B cell (primary cell): ENCODE measurements at regions not wholly inside any gene's neighbourhood (a gene's known extent, or its start where the extent isn't known, plus 50 kb on each side); places are given as distances from the start of the nearest gene placed in this dataset.

Experiments used
- ATAC-seq: fragments of 200-7000 bp; cut with Tn5 transposase; one replicate; pipeline ENCODE4 v1.10.0; 2021; ENCODE audit warnings: low read depth, mild to moderate bottlenecking, moderate number of reproducible peaks, moderate library complexity
- CTCF ChIA-PET: fragments of 350-600 bp; sonication (Branson Sonifier 250); formaldehyde crosslinking; loops from one replicate; lab custom pipeline; 2021; ENCODE audit warnings: antibody characterized with exemption, inconsistent platforms; lab: Charles Lee
- POLR2A ChIA-PET: fragments of 350-600 bp; sonication (Branson Sonifier 250); formaldehyde crosslinking; loops from one replicate; lab custom pipeline; 2021; ENCODE audit warnings: antibody characterized with exemption; lab: Charles Lee
- DNase-seq: peaks from one replicate; pipeline ENCODE4 v3.0.0; 2013
- H2AFZ ChIP-seq: 2 replicates; pipeline ENCODE4 v1.6.1; 2012; ENCODE audit warnings: mild to moderate bottlenecking, low read depth, low read length; ENCODE audit not compliant: insufficient read depth, poor library complexity, severe bottlenecking
- H3K27ac ChIP-seq, 2 donors: 1 replicate in 1 of 2; 2 replicates in 1 of 2; pipeline ENCODE4 v1.5.1; 2012 to 2013; ENCODE audit warnings: low read length in 2 of 2, mild to moderate bottlenecking in 2 of 2, moderate library complexity in 1 of 2
- H3K27me3 ChIP-seq, 4 experiments: fragments of 200-600 bp in 1 of 4; sonication (generic) in 1 of 4; replicated peaks in 1 of 4; 1 replicate in 2 of 4; 2 replicates in 2 of 4; pipeline versions ENCODE4 v1.6.1 to v1.7.0; 2013 to 2016; ENCODE audit warnings: low read length in 3 of 4, mild to moderate bottlenecking in 2 of 4, mixed read lengths in 1 of 4, moderate library complexity in 1 of 4; ENCODE audit not compliant: insufficient read depth in 4 of 4, control insufficient read depth in 3 of 4; ENCODE audit errors: control extremely low read depth in 1 of 4
- H3K36me3 ChIP-seq, 2 experiments: replicated peaks in 1 of 2; 1 replicate in 1 of 2; 2 replicates in 1 of 2; pipeline versions ENCODE4 v1.6.1 to v1.7.1; 2013; ENCODE audit warnings: low read length in 1 of 2; ENCODE audit not compliant: insufficient read depth in 2 of 2, control insufficient read depth in 1 of 2; ENCODE audit errors: control extremely low read depth in 1 of 2, extremely low read depth in 1 of 2
- H3K4me1 ChIP-seq, 2 donors: fragments of 200-600 bp in 1 of 2; sonication (generic) in 1 of 2; 1 replicate in 1 of 2; 2 replicates in 1 of 2; pipeline versions ENCODE4 v1.5.1 to v1.6.1; 2013 to 2017; ENCODE audit warnings: low read length in 2 of 2; ENCODE audit not compliant: control insufficient read depth in 2 of 2, insufficient read depth in 2 of 2
- H3K4me2 ChIP-seq: replicated peaks from 2 replicates; pipeline ENCODE3; 2012; ENCODE audit warnings: mild to moderate bottlenecking, low read depth, low read length; ENCODE audit not compliant: poor library complexity, severe bottlenecking
- H3K4me3 ChIP-seq, 5 experiments: fragments of 200-600 bp in 1 of 5; sonication (generic) in 1 of 5; 1 replicate in 3 of 5; 2 replicates in 2 of 5; pipeline versions ENCODE4 v1.5.1 to v1.7.0; 2011 to 2016; ENCODE audit warnings: low read length in 4 of 5, mild to moderate bottlenecking in 4 of 5, low read depth in 2 of 5, control low read depth in 1 of 5, moderate library complexity in 1 of 5; ENCODE audit not compliant: insufficient read depth in 1 of 5; ENCODE audit errors: control extremely low read depth in 1 of 5, extremely low read depth in 1 of 5
- H3K79me2 ChIP-seq: fragments of 200-600 bp; sonication (generic); one replicate; pipeline ENCODE4 v1.6.0; 2016; ENCODE audit warnings: low read length; ENCODE audit not compliant: control insufficient read depth, insufficient read depth
- H3K9ac ChIP-seq: fragments of 200-600 bp; sonication (generic); 2 replicates; pipeline ENCODE4 v1.6.1; 2017; ENCODE audit warnings: mild to moderate bottlenecking, low read length, moderate library complexity
- H3K9me3 ChIP-seq, 3 donors: one replicate each; pipeline versions ENCODE4 v1.6.1 to v1.7.1; 2013; ENCODE audit warnings: low read length in 2 of 3; ENCODE audit not compliant: control insufficient read depth in 2 of 3, insufficient read depth in 1 of 3; ENCODE audit errors: control extremely low read depth in 1 of 3
- H4K20me1 ChIP-seq: 2 replicates; pipeline ENCODE4 v1.6.0; 2012; ENCODE audit warnings: mild to moderate bottlenecking, low read length; ENCODE audit not compliant: insufficient read depth, control insufficient read depth, poor library complexity, severe bottlenecking
- H3K27ac Mint-ChIP-seq: one replicate; pipeline ENCODE4 v1.8.0; 2021; ENCODE audit warnings: mixed read lengths
- H3K27me3 Mint-ChIP-seq: one replicate; pipeline ENCODE4 v1.8.0; 2021; ENCODE audit warnings: mixed read lengths
- H3K4me1 Mint-ChIP-seq: one replicate; pipeline ENCODE4 v1.8.0; 2021; ENCODE audit warnings: mixed read lengths
- H3K4me3 Mint-ChIP-seq: one replicate; pipeline ENCODE4 v1.8.0; 2021; ENCODE audit warnings: mixed read lengths
- H3K9me3 Mint-ChIP-seq: one replicate; pipeline ENCODE4 v1.8.0; 2022; ENCODE audit warnings: mixed read lengths; ENCODE audit not compliant: insufficient read depth
- EZH2 ChIP-seq: IDR thresholded peaks from 2 replicates; pipeline ENCODE4 v1.6.1; 2012; ENCODE audit warnings: borderline replicate concordance, low read depth, mild to moderate bottlenecking, moderate library complexity, low read length; ENCODE audit not compliant: insufficient read depth, poor library complexity, severe bottlenecking
- WGBS: methylation state at CpG from one replicate; pipeline ENCODE4 v1.1.5; 2013; ENCODE audit warnings: missing lambda C conversion rate; ENCODE audit not compliant: insufficient coverage; 5-methylcytosine and 5-hydroxymethylcytosine counted together
- intact Hi-C: fragments of 100-400 bp; cut with micrococcal nuclease; formaldehyde crosslinking; loops from one replicate; pipeline ENCODE4 v1.10.0; 2022
- TF ChIP-seq, protein P1 (sequence below): fragments of 200-600 bp; IDR thresholded peaks from one replicate; pipeline ENCODE4 v1.8.0; 2022; ENCODE audit warnings: antibody characterized with exemption, mild to moderate bottlenecking

DNA sequence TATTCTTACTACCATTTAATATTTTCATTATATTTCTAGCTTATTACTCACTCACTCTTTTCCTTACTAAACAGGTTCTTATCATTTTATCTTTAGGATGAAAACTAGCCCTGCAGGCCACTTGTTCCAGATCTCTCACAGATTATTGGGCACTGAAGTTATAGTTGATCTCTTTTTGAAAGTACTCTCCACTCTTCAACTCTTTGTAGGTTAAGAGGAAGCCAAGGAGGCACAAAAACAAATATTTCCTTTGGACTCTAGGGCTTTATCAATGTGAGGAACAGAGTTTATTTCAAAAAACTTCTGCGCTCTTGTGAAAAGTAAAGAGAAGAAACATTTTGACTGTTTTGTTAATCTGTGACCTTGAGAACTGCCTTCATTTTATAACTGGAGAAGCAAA is 96.0 kb upstream of the NPHP3 start:
- no CpG with 5 or more reads among the region's 1 CpG for WGBS
- Mint-ChIP-seq H3K4me3 (no peak overlapping the region), H3K4me1 (no peaks in the 10 kb centered on the region), H3K9me3 (peaks cover 1% of the 10 kb centered on the region), H3K27me3 (peaks cover 24% of the 10 kb centered on the region), H3K27ac (no peak overlapping the region)
- POLR2A ChIA-PET, result no interaction called here
- TF ChIP-seq EZH2, result no peak
- TF ChIP-seq, protein P1, sequence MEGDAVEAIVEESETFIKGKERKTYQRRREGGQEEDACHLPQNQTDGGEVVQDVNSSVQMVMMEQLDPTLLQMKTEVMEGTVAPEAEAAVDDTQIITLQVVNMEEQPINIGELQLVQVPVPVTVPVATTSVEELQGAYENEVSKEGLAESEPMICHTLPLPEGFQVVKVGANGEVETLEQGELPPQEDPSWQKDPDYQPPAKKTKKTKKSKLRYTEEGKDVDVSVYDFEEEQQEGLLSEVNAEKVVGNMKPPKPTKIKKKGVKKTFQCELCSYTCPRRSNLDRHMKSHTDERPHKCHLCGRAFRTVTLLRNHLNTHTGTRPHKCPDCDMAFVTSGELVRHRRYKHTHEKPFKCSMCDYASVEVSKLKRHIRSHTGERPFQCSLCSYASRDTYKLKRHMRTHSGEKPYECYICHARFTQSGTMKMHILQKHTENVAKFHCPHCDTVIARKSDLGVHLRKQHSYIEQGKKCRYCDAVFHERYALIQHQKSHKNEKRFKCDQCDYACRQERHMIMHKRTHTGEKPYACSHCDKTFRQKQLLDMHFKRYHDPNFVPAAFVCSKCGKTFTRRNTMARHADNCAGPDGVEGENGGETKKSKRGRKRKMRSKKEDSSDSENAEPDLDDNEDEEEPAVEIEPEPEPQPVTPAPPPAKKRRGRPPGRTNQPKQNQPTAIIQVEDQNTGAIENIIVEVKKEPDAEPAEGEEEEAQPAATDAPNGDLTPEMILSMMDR, result no peak
- CTCF ChIA-PET, result no interaction called here
- ATAC-seq (no peak), DNase-seq (no peak)
- H3K27ac ChIP-seq, result no peak overlapping the region
- H3K4me1 ChIP-seq, result no peaks in the 10 kb centered on the region
- intact Hi-C loops, result no loop called here
- H3K9ac ChIP-seq, result no peak overlapping the region
- H4K20me1 ChIP-seq, result no peaks in the 10 kb centered on the region
- no peaks in the 10 kb centered on the region for H3K9me3 ChIP-seq
- no peaks in the 10 kb centered on the region for H3K36me3 ChIP-seq
- no peaks in the 10 kb centered on the region for H3K27me3 ChIP-seq
- H3K4me3 ChIP-seq, result no peak overlapping the region
- no peak overlapping the region for H2AFZ ChIP-seq
- no peaks in the 10 kb centered on the region for H3K79me2 ChIP-seq
- no peak overlapping the region for H3K4me2 ChIP-seq

DNA sequence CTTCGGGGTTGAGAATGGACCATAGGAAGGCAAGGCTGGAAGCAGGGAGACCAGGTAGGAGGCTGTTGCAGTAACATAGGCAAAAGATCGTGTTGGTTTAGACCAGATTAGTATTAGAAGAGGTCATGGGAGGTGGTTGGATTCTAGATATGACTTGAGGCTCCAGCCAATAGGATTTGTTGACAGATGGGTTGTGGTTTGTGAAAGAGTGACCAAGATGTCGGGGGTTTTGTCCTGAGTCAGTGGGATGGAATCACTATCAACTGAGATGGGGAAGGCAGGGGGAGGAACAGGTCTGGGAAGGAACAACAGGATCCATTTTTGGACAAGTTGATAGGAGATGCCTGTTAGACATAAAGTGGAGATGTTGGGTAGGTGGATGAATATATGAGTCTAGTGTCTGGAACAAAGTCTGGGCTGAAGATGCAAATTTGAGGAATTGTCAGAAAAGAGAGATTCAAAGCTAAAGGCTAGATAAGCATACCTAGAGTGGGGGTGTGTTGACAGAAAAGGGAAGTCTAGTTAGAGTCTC is 95.5 kb upstream of the NPHP3 start:
- CTCF ChIA-PET, result no interaction called here
- Histone ChIP-seq H3K4me3 (no peak overlapping the region), H3K27me3 (no peaks in the 10 kb centered on the region), H3K4me1 (no peaks in the 10 kb centered on the region), H3K79me2 (no peaks in the 10 kb centered on the region), H3K9me3 (peaks cover 0 to under 1% (median 0%) of the 10 kb centered on the region in 3 donors), H3K36me3 (no peaks in the 10 kb centered on the region), H3K27ac (no peak overlapping the region), H3K4me2 (no peak overlapping the region), H3K9ac (no peak overlapping the region), H4K20me1 (no peaks in the 10 kb centered on the region), H2AFZ (no peak overlapping the region)
- intact Hi-C loops, result no loop called here
- Mint-ChIP-seq H3K27me3 (peaks cover 26% of the 10 kb centered on the region), H3K4me1 (no peaks in the 10 kb centered on the region), H3K9me3 (peaks cover 5% of the 10 kb centered on the region), H3K27ac (no peak overlapping the region), H3K4me3 (no peak overlapping the region)
- POLR2A ChIA-PET, result no interaction called here
- no peak for ATAC-seq
- WGBS, result 74% methylated on average over 3 of the region's 3 CpGs
- TF ChIP-seq, protein P1, result no peak
- no peak for TF ChIP-seq EZH2
- no peak for DNase-seq
